ENCODE measurements at regions not wholly inside any gene's neighbourhood (a gene's known extent, or its start where the extent isn't known, plus 50 kb on each side); places are given as distances from the start of the nearest gene placed in this dataset.

DNA sequence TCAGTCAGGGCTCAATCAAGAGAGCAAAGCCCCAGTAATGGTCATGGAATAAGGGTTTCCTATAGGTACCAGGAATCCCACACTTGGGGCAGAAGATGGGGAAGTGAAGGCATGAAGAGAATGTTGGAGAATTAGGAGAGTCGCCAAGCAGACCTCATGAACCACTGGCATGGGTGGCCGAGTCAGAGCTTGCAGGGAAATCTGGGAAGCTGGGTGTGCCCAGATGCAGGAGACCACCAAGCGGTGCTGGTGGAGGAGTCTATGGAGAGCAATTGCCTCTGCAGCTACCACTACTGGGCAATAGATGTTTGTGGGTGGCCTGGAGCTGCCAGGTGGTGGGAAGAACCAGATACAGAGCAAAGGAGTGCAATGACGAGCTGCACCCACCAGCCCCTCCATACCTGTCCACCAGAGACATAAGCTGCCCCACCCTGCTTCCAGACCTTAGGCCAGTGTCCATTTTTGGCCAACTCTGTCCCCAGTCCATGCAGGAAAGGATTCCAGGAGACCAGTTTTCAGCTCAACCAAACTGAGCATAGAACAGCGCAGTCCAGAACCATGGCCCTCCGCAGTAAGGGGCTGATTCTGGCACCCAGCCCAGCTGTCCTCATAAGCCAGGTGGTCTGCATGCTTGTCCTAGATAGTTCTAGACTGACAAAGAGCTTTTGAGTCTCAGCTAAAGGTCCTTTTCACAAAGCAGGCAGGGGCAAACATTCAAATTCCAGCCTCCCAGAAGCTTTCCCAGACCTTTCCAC is 323.9 kb downstream of the GADD45G start:
- no peak overlapping the region for H3K4me2 ChIP-seq (ENCODE audit: low read length)
- H3K9me2 ChIP-seq (ENCODE audit: insufficient read depth, low read length), result no peaks in the 10 kb centered on the region
- no peak overlapping the region for H2AFZ ChIP-seq (ENCODE audit: low read length)
- no peaks in the 10 kb centered on the region for H3K36me3 ChIP-seq (ENCODE audit: insufficient read depth, low read length)
- H3K4me3 ChIP-seq (ENCODE audit: low read depth, low read length, poor library complexity, severe bottlenecking), result no peak overlapping the region
- ChIA-PET CTCF (ENCODE audit: unreplicated experiment) (no interaction called here), POLR2A (interaction anchor here (0.6 kb wide), 1 partner anchor 77 kb away, joined by 4 read pairs; no protein-coding TSS in a partner anchor)
- intact Hi-C loops (cut with micrococcal nuclease; ENCODE audit: unreplicated experiment), result no loop called here
- H3K79me2 ChIP-seq (ENCODE audit: insufficient read depth, low read depth, low read length), result no peaks in the 10 kb centered on the region
- H3K27ac ChIP-seq (ENCODE audit: low read depth, low read length, poor library complexity, severe bottlenecking), result no peak overlapping the region
- TF ChIP-seq, protein P1, sequence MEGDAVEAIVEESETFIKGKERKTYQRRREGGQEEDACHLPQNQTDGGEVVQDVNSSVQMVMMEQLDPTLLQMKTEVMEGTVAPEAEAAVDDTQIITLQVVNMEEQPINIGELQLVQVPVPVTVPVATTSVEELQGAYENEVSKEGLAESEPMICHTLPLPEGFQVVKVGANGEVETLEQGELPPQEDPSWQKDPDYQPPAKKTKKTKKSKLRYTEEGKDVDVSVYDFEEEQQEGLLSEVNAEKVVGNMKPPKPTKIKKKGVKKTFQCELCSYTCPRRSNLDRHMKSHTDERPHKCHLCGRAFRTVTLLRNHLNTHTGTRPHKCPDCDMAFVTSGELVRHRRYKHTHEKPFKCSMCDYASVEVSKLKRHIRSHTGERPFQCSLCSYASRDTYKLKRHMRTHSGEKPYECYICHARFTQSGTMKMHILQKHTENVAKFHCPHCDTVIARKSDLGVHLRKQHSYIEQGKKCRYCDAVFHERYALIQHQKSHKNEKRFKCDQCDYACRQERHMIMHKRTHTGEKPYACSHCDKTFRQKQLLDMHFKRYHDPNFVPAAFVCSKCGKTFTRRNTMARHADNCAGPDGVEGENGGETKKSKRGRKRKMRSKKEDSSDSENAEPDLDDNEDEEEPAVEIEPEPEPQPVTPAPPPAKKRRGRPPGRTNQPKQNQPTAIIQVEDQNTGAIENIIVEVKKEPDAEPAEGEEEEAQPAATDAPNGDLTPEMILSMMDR (conservative IDR thresholded peaks at IDR 0.05; ENCODE audit: low read length), result no peak
- TF ChIP-seq EZH2phosphoT487 (IDR thresholded peaks at IDR 0.05; ENCODE audit: borderline replicate concordance, low read depth, low read length), result no peak
- H4K20me1 ChIP-seq (ENCODE audit: insufficient read depth, low read length), result no peaks in the 10 kb centered on the region
- H3K4me1 ChIP-seq (ENCODE audit: insufficient read depth, low read length, poor library complexity, severe bottlenecking), result no peaks in the 10 kb centered on the region
- no peaks in the 10 kb centered on the region for H3K9me3 ChIP-seq (ENCODE audit: low read length)
- BruUV-seq (replicated peaks), result no TSS peak
- no peak for DNase-seq (ENCODE audit: low spot score)

DNA sequence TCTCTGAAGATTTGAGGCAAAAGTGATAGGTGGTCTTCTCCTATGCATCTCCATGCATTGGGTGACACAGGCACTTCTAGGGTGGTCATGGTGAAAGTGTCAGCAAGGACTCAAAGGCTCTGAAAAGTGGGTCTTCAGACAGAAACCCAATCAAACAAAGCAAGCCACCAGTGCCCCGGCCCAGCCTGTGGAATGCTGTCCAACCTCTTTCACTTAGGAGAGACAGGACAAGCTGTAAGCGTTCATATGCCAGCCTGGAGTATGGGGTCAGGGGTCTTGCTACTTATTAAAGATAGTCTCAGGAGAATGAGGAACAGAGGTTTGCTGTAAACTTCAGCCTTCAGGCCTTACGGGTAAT is 324.5 kb downstream of the GADD45G start:
- Histone ChIP-seq H3K4me2 (ENCODE audit: low read length) (no peak overlapping the region), H3K9me3 (ENCODE audit: low read length) (no peaks in the 10 kb centered on the region), H3K27ac (ENCODE audit: low read depth, low read length, poor library complexity, severe bottlenecking) (no peak overlapping the region), H3K4me1 (ENCODE audit: insufficient read depth, low read length, poor library complexity, severe bottlenecking) (no peaks in the 10 kb centered on the region), H4K20me1 (ENCODE audit: insufficient read depth, low read length) (no peaks in the 10 kb centered on the region), H3K36me3 (ENCODE audit: insufficient read depth, low read length) (no peaks in the 10 kb centered on the region), H3K9me2 (ENCODE audit: insufficient read depth, low read length) (no peaks in the 10 kb centered on the region), H2AFZ (ENCODE audit: low read length) (no peak overlapping the region), H3K4me3 (ENCODE audit: low read depth, low read length, poor library complexity, severe bottlenecking) (no peak overlapping the region), H3K79me2 (ENCODE audit: insufficient read depth, low read depth, low read length) (no peaks in the 10 kb centered on the region)
- intact Hi-C loops (cut with micrococcal nuclease; ENCODE audit: unreplicated experiment), result no loop called here
- TF ChIP-seq EZH2phosphoT487 (IDR thresholded peaks at IDR 0.05; ENCODE audit: borderline replicate concordance, low read depth, low read length), result no peak
- TF ChIP-seq, protein P1 (conservative IDR thresholded peaks at IDR 0.05; ENCODE audit: low read length), result no peak
- ChIA-PET POLR2A (interaction anchor here (0.6 kb wide), 1 partner anchor 78 kb away, joined by 4 read pairs; no protein-coding TSS in a partner anchor), CTCF (ENCODE audit: unreplicated experiment) (no interaction called here)
- DNase-seq (ENCODE audit: low spot score), result no peak
- no TSS peak for BruUV-seq (replicated peaks)

All from OCI-LY7 (cell line).